Fibroblast of peridontal ligament (primary cell): ENCODE measurements at regions not wholly inside any gene's neighbourhood (a gene's known extent, or its start where the extent isn't known, plus 50 kb on each side); places are given as distances from the start of the nearest gene placed in this dataset.
A peak's percentile ranks its signal among the peaks of the same experiment; 100 is the strongest.
"Not testable (repeated sequence)": the region's sequence is repeated elsewhere in the genome, so short reads cannot be mapped to it uniquely, and the experiment has no call there.

Experiments
- DNase-seq: peaks from one replicate; pipeline ENCODE4 v3.0.0-alpha.2; 2010; ENCODE audit errors: extremely low read depth

DNA sequence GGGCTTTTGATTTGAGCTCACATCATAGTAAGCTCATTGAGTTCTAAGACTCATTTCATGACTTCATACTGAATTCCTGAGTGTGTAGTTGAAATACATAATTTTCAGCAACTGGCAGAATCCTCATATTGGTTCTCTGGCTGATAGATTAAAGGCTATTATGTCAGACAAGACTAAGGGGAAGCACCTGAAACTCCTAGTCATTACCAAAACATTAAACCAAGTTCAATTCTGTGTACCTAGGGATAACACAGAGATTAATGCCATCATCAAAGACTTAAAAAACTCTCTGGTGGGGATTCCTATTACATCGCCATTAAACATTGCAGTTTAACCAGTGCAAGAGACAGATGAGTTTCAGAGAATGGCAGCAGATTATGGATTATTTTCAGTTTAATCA, 339.1 kb downstream of the PTPRC start:
- no peak for DNase-seq

DNA sequence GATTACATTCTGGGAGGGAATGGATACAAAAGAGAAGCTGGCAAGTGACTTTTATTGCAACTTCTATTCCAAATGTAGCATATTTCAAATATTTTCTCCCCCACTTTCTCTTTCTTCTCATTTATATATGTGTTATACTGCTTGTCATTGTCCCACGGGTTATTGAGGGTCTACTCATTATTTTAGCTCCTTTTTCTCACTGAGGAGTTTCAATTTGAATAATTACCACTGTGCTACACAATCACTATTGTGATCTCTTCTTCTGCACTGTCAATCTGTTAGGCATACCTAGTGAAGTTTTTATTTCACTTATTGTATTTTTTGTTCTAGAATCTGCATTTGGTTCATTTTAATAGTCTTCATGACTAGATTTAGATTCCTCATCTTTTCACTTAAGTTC, 339.7 kb downstream of the PTPRC start:
- DNase-seq: no peak

DNA sequence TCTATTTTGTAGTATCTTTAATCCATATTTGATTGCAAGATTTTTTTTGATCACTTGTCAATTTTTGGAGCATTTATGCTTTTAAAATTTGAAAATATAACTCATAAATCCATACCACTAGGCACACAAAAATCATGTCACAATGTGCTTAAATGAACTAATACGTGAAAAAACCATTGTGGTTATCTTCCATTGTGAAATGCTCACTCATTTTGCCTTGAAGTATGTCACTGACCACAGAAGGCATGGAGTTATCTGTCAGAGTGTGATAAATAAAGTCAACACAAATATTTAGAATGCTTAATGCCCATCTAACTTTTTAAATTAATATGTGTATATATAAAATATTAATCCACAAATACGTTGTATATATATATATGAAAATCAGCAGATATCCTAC, 347.2 kb downstream of the PTPRC start:
- no peak for DNase-seq

DNA sequence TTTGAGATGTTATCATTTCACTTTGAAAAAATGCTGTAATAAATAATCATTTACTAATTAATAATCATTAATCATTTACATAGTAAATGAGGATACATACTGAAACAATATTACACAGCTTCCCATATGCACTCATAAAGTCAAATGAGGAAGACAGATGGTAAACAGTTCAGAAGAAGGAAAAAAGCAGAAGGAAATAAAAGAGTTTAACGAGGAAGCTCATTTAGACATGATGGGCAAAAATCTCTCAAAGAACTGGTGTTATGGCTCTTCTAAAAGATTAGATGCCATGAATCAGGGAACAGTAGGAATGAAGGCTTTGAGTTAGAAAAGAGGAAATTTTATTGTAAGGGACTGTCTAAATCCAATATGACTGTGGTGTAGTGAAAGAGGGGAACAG, 347.6 kb downstream of the PTPRC start:
- DNase-seq: no peak

DNA sequence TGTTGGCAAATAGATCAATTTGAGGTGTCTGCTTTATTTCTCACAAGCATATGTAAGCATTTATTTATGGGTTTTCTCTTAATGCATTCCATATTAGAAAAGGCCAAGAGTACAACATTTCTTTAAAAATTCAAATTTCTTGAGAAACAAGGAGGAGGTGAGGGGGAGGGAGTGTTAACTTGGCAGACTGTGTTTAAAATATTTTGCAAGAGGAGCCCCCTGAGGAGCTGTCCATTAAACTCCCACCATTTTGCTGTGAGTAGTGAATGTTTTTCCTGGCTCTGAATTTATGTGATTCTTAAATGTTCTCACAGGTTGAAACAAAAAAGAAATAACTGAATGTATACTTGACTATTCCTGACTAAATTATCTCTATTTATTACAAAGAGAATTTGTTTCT, 363.8 kb downstream of the PTPRC start:
- DNase-seq: no peak

DNA sequence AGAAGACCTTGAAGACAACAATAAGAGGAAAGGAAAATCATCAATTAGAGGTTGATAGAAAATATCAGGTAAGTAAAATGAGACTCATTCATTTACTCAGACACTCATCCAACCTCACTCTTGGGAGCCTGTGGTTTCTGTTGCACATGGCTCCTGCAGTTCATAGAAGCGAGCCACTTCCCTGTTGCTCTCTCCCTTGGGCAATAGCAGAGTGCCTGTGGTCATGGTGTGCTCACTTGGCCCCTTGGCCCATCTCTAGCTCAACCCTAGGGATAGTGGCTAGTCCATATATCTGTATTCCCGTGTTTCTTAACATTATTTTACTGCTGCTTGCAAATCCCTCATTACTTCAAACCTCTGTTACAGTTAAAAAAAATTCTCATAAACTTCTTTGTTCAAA, 368.6 kb downstream of the PTPRC start:
- DNase-seq: no peak

DNA sequence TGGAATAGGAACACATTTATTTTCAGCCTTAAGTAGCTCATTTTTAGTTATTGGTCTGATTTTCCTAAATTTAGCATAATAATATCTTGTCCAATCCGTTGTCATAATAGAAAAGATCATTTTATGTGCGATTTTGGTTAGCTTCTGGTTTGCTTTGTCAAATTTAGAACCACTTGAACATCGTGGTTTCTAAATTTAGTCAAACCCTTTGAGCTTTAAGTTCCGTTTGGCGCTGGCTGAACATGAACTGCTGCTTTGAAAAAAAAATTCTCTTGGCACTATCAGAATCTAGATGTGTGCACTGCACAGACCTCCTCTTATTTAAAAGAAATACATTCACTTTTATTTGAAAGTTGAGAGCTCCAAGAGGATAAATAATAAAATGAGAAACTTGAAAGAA, 370.6 kb downstream of the PTPRC start:
- peak; percentile 9 for DNase-seq

DNA sequence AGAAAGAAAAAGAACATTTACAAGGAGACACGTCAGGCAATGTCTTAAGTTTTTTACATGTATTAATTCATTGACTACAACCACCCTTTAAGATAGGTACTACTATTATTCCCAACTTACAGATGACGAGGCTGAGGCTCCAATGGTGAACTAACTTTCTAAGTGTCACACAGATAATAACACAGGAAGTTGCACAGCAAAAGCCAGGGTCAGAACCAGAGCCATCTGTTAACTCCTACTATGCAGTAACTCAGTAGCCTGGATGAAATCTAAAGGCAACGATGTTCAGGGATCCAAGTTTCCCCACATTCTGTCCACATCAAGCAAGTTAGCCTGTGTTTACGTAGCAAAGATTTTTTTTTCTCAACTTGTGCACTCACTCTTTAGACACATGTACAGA, 371.7 kb downstream of the PTPRC start:
- no peak for DNase-seq

DNA sequence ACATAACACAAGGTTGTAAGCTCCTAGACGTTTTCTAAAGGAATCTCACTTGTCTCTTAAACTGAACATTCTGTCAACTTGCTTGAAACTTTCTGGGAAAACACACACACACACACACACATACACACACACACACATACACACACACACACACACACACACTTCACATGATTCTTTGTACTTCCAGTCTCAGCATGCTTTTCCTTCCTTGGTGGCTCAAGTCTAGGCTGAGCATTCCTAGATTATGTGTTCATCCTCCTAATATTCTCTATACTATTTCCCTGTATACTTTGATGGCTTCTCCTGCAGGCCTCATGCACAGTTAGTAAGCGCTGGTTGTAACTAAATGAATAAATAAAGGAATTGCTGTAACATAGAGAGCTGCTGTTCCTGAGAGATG, 372.1 kb downstream of the PTPRC start:
- peak; percentile 17 for DNase-seq

DNA sequence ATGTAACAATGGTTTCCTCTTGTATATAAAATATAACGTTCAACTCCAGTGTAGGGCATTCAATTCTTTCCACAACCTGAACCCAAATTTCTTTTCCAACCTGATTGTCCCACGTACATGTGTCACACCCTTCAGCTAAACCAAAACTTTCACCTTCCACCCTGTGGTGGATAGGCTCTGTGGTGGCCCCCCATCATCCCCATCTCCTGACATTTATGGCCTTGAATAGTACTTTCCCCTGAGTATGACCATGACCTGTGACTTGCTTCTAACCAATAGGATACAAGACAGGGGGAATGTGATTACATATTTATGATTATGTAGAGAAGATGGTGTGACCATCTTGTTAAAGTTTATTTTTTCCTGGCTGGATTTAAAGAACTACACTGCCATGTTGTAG, 377.0 kb downstream of the PTPRC start:
- no peak for DNase-seq

DNA sequence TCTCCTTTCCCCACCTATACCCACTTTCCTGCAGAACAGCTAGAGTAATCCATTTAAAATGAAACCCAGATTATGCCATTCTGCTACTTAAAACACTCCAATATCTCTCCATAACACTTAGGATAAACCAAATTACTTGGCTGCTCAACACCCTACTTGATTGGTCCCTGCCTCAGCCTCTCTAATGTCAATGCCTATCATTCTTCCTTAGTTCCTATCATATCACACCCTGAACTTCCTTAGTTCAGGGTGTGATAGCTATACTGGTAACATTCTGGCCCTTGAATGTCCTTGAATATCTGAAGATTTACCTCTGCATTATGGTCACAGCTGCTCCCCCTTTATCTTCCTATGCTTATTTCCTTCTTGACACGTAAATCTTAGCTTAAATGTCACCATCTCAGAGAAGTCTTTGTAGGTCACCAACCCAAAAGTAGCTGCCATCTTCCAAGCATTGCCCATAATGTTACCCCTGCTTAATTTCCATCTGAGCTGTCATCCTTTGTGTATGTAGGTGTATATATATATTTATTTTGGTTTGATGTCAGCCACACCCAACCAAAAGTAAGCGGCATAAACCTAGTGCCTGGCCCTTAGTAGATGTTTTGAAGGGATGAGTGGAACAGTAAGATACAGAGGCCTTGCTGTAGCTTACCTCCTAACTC, 379.8 kb downstream of the PTPRC start:
- no peak for DNase-seq

DNA sequence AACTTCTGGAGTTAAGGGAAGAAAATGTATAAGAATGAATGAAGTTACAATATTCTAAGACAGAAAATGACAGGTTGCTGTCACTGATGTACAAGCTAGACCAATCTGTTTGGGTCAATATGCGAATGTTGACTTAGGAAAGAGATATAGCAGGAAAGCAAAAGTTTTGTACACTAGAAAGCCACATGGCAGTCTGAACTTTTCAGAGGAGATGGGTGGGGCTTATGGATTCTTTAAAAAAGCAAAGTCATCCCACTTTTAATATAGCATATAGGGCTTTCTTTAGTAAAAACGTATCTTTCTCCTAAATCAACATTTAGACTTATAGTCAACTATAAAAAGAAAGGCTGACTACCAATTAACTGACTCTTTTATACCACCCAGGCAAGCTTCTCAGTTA, 381.2 kb downstream of the PTPRC start:
- peak; percentile 5 for DNase-seq

DNA sequence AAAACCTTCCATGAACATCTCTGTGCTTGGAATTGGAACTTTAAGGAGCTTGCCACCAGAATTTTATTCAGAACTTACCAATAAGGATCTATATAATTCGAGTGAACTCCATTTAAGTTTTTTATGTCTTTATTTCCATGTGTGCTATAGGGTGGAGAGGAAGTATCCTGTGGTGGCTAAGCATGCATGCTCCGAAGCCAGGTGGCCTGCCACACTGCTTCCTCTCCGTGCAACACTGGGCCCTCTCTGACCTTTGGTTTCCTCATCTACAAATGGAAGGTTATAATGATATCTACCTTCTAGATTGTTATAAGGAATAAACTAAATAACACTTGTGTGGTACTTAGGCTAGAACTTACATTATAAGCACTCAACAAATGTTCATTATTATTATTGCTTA, 382.1 kb downstream of the PTPRC start:
- no peak for DNase-seq

DNA sequence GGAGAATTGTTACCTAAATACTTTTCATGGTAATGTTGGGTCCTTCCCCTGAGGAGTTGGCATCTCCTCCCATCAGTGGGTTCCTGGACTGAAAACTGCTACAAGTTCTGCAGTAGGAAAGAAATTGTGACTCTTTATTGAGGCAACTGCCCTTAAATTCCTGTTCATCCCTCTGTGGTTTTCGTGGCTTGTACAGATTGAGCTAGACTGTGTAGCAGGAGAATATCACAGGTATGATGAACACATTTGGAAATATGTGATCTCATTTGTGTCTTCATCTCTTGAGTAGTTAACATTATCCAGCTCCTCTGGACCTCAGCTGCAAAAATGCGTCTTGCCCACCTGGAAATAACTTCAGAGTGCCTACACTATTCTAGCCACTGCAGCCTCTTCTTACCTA, 390.6 kb downstream of the PTPRC start:
- DNase-seq: no peak

DNA sequence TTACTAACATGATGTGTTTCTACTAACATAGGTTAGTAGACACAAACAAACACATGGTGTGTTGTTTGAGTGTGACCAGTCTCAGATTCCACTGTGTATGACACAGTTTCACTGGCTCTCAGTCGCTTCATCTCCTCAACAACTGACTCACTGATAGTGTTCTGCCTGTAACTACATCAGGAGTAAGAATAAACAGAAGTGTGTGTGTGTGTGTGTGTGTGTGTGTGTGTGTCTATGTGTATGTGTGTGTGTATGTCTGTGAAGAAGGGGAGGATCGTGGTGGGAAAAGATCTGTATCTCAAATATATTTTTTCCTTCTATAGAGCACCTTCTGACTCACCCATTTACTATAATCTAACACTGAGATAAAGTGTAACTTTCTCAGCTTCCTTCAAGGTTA, 391.0 kb downstream of the PTPRC start:
- no peak for DNase-seq

DNA sequence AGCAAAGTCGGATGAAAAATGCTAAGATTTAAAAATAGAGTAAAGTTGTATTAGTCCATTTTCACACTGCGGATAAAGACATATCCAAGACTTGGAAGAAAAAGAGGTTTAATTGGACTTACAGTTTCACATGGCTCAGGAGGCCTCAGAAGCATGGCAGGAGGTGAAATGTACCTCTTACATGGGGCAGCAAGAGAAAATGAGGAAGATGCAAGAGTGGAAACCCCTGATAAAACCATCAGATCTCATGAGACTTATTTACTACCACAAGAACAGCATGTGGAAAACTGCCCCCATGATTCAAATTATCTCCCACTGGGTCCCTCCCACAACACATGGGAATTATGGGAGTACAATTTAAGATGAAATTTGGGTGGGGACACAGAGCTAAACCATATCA, 391.7 kb downstream of the PTPRC start:
- not testable (repeated sequence) for DNase-seq

DNA sequence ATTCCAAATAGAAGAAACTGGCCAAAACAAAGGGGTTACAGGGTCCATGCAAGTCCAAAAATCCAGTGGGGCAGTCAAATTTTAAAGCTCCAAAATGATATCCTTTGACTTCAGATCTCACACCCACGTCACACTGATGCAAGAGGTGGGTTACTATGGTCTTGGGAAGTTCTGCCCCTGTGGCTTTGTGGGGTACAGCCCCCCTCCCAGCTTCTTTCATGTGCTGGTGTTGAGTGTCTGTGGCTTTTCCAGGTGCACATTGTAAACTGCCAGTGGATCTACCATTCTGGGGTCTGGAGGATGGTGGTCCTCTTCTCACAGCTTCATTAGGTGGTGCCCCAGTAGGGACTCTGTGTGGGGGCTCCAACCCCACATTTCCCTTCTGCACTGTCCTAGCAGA, 392.3 kb downstream of the PTPRC start:
- DNase-seq: not testable (repeated sequence)

DNA sequence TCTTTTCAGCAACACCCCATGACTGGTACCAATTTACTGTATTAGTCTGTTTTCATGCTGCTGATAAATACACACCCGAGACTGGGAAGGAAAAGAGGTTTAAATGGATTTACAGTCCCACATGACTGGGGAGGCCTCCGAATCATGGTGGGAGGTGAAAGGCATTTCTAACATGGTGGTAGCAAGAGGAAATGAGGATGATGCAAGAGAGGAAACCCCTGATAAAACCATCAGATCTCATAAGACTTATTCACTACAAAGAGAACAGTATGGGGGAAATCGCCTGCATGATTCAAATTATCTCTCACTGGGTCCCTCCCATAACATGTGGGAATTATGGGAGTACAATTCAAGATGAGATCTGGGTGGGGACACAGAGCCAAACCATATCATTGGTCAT, 393.6 kb downstream of the PTPRC start:
- DNase-seq: not testable (repeated sequence)

DNA sequence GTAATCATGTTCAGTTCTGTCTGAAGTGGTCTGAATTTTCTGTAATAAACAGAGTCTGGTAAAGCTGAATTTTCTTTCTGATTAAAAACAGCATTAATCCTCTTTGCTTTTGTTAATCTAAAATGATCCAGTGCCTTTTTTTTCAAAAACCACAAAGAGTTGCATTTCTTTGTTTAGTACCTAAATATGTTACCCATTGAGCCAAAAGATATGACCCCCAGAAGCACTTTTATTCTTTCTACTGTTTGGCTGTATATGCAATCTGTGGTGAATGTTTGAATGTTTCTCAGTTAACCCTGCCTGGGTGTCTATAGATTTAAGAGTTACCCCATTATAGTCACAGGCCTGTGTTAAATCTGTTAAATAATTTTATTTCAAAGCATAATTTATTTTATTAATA, 394.8 kb downstream of the PTPRC start:
- DNase-seq: no peak

DNA sequence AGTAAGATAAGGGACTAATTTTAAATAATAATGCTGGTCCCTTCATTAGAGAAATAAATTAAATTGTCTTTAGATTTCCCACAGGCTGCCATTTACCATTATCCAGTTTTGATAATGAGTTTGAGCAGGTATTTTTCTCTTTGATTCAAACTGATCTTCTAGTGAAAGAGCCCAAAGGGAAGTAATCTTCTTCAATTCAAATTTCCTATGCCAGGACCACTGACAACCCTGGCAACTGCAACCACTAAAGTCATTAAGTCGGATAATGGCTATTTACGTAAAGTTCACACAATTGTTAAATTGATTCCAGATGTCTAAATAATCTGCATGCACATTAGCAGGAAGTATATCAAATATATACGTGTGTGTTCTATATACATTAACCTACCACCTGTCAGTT, 399.3 kb downstream of the PTPRC start:
- no peak for DNase-seq

DNA sequence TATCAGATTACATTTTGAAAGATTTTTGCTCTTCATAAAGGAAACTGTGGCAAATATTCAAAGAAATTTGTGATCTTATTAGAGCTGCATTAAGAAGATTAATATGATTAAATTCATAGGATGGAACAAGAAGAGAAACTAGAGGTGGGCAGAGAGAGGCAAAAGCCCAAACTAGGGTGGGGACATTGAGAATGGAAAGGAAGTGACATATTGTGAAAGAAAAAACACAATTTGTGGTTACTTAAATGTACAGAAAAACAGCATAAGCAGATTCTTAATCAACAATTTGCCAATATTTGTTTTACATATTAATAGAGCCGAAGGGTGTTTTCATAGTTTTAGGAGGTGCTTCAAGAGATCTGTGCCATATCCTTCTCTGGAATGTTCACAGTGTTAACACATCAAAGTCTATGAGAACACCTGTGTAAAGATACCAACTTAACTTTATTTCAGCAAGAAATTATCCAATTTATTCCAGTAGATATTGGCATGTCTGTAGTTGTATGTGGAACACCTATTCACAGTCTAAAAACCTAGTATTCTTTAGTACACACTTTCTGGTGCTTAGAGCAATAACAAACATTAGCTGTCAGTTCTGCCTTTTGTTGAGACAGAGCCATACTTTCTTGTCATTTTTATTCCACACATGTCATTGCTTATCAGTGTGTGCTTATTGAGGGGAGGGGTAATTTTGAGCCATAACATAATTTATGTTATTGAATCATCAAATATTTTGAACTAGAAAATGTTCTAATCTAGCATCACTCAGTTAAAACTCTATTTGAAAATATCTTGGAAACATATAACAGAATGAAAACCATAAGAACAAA, 401.5 kb downstream of the PTPRC start:
- no peak for DNase-seq

DNA sequence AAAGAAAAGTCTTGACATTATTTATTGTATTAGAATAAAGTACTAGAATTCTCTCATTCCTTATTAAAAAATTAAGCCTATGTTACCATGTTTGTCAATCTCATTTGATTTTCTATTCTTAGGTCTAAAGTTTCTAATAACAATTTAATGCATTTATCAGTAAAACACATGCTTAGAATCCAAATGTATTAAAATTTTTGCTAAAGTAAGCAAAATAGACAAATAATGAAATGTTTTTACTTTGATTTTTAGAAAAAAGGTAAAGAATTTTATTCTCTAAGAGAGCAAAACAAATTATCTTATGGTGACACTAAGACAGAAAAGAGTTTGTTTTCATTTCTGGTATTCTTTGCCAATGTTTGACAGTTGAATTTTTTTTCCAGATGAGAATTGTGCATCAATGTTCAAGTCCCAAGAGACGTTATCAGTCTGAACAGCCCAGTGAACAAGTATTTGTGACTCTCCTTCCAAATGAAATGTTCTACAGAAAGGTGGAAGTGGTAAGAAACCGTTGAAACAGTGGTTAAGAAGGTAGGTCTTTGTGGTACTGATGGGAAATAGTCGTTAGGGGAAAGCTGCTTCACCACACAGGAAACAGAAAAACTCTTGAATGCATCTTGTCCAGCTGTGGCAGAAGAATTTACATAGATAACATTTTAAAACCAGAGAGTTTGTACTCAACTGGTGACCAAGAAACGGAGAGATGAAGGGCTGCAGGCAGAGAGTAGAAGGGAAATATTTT, 402.5 kb downstream of the PTPRC start:
- no peak for DNase-seq

DNA sequence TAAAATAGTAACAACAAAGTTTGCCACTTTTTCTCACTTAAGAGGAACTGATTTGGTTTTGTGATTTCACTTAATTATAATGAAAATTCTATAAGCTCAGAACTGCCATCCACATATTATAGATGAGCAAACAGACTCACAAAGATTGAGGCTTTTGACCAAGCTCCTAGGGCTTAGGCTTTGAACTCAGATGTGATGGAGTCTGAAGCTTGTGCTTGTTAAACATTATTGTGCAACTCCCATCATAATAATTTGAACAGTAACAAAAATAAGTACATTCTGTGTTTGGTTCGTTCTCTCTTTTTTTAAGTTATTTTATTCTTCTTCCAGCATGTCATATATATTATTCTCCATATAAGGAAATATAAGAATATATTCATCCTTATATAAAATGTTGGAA, 403.4 kb downstream of the PTPRC start:
- DNase-seq: no peak
